GM12873 (cell line): ENCODE measurements at regions not wholly inside any gene's neighbourhood (a gene's known extent, or its start where the extent isn't known, plus 50 kb on each side); places are given as distances from the start of the nearest gene placed in this dataset.

Source experiments
- TF ChIP-seq, protein P1 (sequence below): IDR thresholded peaks from 2 replicates; pipeline ENCODE4 v1.5.1; 2012; ENCODE audit warnings: low read depth, mild to moderate bottlenecking, moderate library complexity, low read length, control low read depth; ENCODE audit not compliant: insufficient read depth; ENCODE audit errors: missing control alignments

DNA sequence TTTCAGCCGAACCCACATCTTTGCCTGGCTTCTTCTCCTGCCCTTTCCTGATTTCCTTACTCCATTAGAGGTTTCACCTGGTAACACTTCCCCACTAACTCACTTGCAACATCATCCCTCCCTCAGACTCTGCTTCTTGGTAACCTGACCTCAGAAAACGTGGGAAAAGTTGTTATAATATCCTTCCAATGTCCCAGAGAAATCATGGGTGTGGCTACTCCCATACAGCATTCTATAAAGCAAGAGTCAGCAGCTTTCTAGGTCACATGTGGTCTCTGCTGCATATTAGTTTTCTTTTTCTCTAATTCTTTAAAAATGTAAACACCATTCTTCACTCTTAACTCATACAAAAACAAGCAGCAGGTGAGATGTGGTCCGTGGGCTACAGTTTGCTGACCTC, 283.1 kb upstream of the MAOA start:
- TF ChIP-seq, protein P1, sequence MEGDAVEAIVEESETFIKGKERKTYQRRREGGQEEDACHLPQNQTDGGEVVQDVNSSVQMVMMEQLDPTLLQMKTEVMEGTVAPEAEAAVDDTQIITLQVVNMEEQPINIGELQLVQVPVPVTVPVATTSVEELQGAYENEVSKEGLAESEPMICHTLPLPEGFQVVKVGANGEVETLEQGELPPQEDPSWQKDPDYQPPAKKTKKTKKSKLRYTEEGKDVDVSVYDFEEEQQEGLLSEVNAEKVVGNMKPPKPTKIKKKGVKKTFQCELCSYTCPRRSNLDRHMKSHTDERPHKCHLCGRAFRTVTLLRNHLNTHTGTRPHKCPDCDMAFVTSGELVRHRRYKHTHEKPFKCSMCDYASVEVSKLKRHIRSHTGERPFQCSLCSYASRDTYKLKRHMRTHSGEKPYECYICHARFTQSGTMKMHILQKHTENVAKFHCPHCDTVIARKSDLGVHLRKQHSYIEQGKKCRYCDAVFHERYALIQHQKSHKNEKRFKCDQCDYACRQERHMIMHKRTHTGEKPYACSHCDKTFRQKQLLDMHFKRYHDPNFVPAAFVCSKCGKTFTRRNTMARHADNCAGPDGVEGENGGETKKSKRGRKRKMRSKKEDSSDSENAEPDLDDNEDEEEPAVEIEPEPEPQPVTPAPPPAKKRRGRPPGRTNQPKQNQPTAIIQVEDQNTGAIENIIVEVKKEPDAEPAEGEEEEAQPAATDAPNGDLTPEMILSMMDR: no peak

DNA sequence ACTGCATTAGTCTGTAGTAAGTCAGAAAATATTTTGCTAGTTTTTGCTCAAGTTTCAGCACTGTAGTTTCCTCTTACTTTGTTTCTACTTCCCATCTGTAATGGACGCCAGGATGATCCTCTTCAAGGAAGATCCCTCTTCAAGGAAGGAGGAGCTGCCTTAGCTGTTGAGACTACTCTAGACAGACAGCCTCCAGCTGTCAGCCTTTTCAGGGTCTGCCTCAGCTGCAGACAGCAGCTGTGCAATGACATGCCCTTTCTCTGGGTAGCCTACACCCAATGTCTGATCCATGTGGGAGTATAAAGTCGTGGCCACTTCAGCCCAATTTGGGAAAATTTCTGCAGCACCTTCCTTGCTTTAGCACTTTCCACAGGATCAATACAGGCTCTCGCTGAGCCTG, 281.0 kb upstream of the MAOA start:
- TF ChIP-seq, protein P1: no peak

DNA sequence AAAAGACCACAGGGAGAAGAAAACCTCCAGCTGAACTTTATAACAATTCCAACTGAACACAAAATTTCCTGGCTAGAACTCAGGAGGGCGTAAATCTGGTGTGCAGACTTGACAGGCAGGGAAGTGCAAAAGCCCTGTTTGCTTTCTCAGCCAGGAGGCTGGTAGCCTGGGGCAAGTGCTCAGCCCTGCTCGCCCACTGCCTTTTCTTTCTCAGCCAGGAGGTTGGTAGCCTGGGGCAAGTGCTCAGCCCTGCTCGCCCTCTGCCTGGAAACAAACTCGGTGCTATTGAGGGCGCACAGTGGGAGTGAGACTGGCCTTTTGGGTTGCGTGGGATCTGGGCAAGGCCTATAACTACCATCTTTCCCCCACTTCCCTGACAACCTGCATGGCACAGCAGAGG, 275.4 kb upstream of the MAOA start:
- TF ChIP-seq, protein P1: no peak

DNA sequence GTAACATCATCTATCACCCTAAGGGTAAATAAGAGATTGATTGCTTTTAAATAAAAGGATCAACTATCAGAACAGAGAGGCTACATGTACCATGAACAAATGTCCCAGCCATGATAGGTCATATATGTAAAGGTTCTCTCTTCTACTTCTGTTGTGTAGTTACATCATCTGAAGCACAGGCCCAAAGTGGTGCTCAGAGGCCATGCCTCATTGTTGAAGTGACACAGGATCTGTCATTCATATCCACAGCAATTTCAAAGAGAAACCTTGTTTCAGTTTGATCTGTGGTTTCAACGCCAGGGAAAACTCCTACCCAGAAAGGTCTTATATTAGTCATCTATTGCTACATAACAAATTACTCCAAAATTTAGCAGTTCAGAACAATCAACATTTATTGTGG, 269.2 kb upstream of the MAOA start:
- TF ChIP-seq, protein P1: no peak

DNA sequence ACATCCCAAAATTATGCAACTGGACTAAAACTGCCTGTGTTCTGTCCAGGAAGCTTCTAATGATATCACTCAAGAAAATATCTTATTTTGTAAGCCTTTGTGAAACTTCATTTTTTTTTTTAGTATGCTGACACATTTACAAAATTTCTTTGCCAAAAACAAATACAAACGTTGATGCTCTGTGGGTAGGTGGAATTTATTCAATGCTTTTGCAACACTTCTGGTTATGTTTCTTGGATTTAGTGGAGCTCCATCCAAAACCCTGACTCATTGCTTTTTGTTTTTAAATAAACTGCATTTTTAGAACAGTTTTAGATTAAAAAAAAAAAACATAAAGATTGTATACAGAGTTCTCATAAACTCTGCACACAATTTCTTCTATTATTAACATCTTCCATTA, 250.9 kb upstream of the MAOA start:
- TF ChIP-seq, protein P1: no peak

DNA sequence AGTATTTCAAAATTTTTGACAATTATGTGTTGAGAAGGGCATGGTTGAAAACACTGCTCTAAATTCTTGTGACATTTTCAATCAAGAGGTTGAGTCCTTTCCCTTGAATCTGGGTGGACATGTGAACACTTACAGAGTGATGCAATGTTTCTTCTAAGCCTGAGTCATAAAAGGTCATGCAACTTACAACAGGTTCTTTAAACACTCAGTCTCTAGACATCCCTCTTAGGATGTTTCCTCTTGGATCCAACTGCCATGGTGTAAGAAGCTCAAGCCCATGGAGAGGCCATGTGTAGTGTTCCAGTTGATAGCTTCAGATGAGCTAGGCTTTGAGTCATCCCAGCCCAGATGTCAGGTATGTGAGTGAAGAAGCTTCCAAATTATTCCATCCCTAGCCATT, 232.2 kb upstream of the MAOA start:
- TF ChIP-seq, protein P1: no peak

DNA sequence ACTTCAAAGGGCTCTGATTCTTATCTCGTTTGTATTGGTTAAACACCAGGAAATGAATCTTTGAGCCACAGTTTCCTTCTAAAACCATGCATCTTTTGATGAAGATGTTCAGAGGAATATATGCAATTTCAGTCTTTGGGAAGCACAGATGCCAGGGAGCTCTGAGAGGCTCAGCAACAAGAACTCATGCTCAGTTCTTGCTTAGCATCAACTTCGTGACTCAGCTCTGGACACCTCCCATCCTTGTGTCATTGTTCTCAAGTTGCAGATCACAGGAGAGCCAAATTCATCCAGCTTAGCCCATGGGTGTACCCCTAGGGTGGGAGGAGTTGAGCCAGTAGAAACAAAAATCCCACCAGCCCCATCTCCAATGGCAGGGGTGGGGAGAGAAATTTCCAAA, 219.6 kb upstream of the MAOA start:
- TF ChIP-seq, protein P1: no peak
